A549 (cell line): ENCODE measurements at regions not wholly inside any gene's neighbourhood (a gene's known extent, or its start where the extent isn't known, plus 50 kb on each side); places are given as distances from the start of the nearest gene placed in this dataset.
"Not testable (repeated sequence)": the region's sequence is repeated elsewhere in the genome, so short reads cannot be mapped to it uniquely, and the experiment has no call there.

ENCODE experiments used
- ATAC-seq, 2 experiments: fragments of 200-7000 bp in 1 of 2; fragments of >200 bp in 1 of 2; cut with Nextera tagmentation in 1 of 2; cut with Tn5 transposase in 1 of 2; 3 replicates each; pipeline versions ENCODE4 v1.8.0 to v1.9.1; 2018 to 2020; ENCODE audit warnings: mild to moderate bottlenecking in 1 of 2, moderate library complexity in 1 of 2
- CTCF ChIA-PET: fragments of 300-600 bp; sonication (Branson Sonifier 250); formaldehyde crosslinking; extraction: SDS; loops from one replicate; lab custom pipeline; 2021; ENCODE audit warnings: antibody characterized with exemption, inconsistent platforms; lab: Yijun Ruan, JAX
- POLR2A ChIA-PET: fragments of 350-600 bp; formaldehyde crosslinking; extraction: SDS; loops from one replicate; lab custom pipeline; 2021; ENCODE audit warnings: antibody characterized with exemption, inconsistent platforms; lab: Yijun Ruan, JAX
- DNase-seq, 2 experiments: peaks; one replicate each; pipeline versions ENCODE4 v3.0.0 to v3.0.0-alpha.2; 2011 to 2016; ENCODE audit warnings: low read depth in 1 of 2, low spot score in 1 of 2
- FAIRE-seq: peaks from 2 replicates; lab custom pipeline; 2011; peaks lifted over from hg19 to GRCh38; lab: Jason Lieb, UNC
- H3K27ac ChIP-seq, 2 experiments: fragments of >200 bp; sonication (Bioruptor Twin); formaldehyde crosslinking; 3 replicates each; pipeline ENCODE4 v1.5.1; 2016 to 2017
- H3K4me1 ChIP-seq: fragments of >200 bp; sonication (Bioruptor Twin); formaldehyde crosslinking; 3 replicates; pipeline ENCODE4 v1.6.1; 2016
- H3K4me2 ChIP-seq: fragments of >200 bp; sonication (Bioruptor Twin); formaldehyde crosslinking; 3 replicates; pipeline ENCODE4 v1.6.1; 2016
- H3K4me3 ChIP-seq: fragments of >200 bp; sonication (Bioruptor Twin); formaldehyde crosslinking; 3 replicates; pipeline ENCODE4 v1.5.1; 2016
- H3K9me3 ChIP-seq: fragments of >200 bp; sonication (Bioruptor Twin); formaldehyde crosslinking; 3 replicates; pipeline ENCODE4 v1.6.1; 2016
- ATOH8 ChIP-seq: fragments of 250-450 bp; sonication (Bioruptor Pico); IDR thresholded peaks from 2 replicates; pipeline ENCODE4 v1.5.0; 2020; ENCODE audit warnings: low read depth, mild to moderate bottlenecking, moderate library complexity
- BCL3 ChIP-seq: fragments of >200 bp; sonication (Bioruptor Twin); formaldehyde crosslinking; IDR thresholded peaks from 3 replicates; pipeline ENCODE4 v1.6.1; 2016
- BHLHE40 ChIP-seq: IDR thresholded peaks from 2 replicates; pipeline ENCODE4 v1.6.1; 2012; ENCODE audit warnings: low read depth, low read length, inconsistent platforms
- CBX2 ChIP-seq: fragments of 200-600 bp; sonication (generic); IDR thresholded peaks from 2 replicates; pipeline ENCODE4 v1.6.1; 2016; ENCODE audit warnings: low read depth, mild to moderate bottlenecking, borderline replicate concordance
- CEBPB ChIP-seq, 2 experiments: fragments of >200 bp in 1 of 2; sonication (Bioruptor Twin) in 1 of 2; formaldehyde crosslinking in 1 of 2; IDR thresholded peaks; 2 replicates each; pipeline ENCODE4 v1.6.1; 2012 to 2016
- CHD2 ChIP-seq: fragments of 150-350 bp; IDR thresholded peaks from 2 replicates; pipeline ENCODE4 v1.6.1; 2014; ENCODE audit warnings: low read length; ENCODE audit not compliant: partially characterized antibody
- CHD4 ChIP-seq: fragments of 200-600 bp; sonication (generic); IDR thresholded peaks from 2 replicates; pipeline ENCODE4 v1.6.1; 2016; ENCODE audit warnings: antibody characterized with exemption, mild to moderate bottlenecking, borderline replicate concordance
- EHF ChIP-seq: fragments of 250-450 bp; sonication (Bioruptor Pico); IDR thresholded peaks from 2 replicates; pipeline ENCODE4 v1.5.0; 2020; ENCODE audit warnings: mild to moderate bottlenecking
- EHMT2 ChIP-seq: fragments of 200-600 bp; sonication (generic); IDR thresholded peaks from 2 replicates; pipeline ENCODE4 v1.6.1; 2016; ENCODE audit warnings: antibody characterized with exemption, low read depth, mild to moderate bottlenecking, moderate library complexity
- FOXS1 ChIP-seq: fragments of 250-450 bp; sonication (Bioruptor Pico); IDR thresholded peaks from 2 replicates; pipeline ENCODE4 v1.5.0; 2020; ENCODE audit warnings: mild to moderate bottlenecking, moderate library complexity
- HES2 ChIP-seq: fragments of >200 bp; sonication (Bioruptor Twin); formaldehyde crosslinking; IDR thresholded peaks from 2 replicates; pipeline ENCODE4 v1.6.1; 2016
- HOXB5 ChIP-seq: fragments of 250-450 bp; sonication (Bioruptor Pico); IDR thresholded peaks from 2 replicates; pipeline ENCODE4 v1.5.0; 2020; ENCODE audit warnings: mild to moderate bottlenecking, moderate library complexity
- JUN ChIP-seq, 2 experiments: fragments of >200 bp; sonication (Bioruptor Twin); formaldehyde crosslinking; IDR thresholded peaks; 2 replicates in 1 of 2; 3 replicates in 1 of 2; pipeline ENCODE4 v1.6.1; 2016 to 2017
- MAFK ChIP-seq: fragments of 450-650 bp; IDR thresholded peaks from 2 replicates; pipeline ENCODE4 v1.6.1; 2014; ENCODE audit not compliant: partially characterized antibody
- NR3C1 ChIP-seq: fragments of >200 bp; sonication (Bioruptor Twin); formaldehyde crosslinking; IDR thresholded peaks from 3 replicates; pipeline ENCODE4 v1.6.1; 2017
- PBX3 ChIP-seq: IDR thresholded peaks from 2 replicates; pipeline ENCODE4 v1.6.1; 2012
- PHF8 ChIP-seq: fragments of 200-600 bp; sonication (generic); IDR thresholded peaks from 2 replicates; pipeline ENCODE4 v1.6.1; 2016; ENCODE audit warnings: low read depth, mild to moderate bottlenecking, antibody characterized with exemption, moderate library complexity, borderline replicate concordance
- RAD21 ChIP-seq, 2 experiments: fragments of >200 bp in 1 of 2; sonication (Bioruptor Twin) in 1 of 2; formaldehyde crosslinking in 1 of 2; IDR thresholded peaks in 1 of 2; conservative IDR thresholded peaks in 1 of 2; 2 replicates in 1 of 2; 3 replicates in 1 of 2; pipeline ENCODE4 v1.6.1; 2012 to 2018; ENCODE audit warnings: inconsistent platforms in 1 of 2
- RCOR1 ChIP-seq: fragments of 150-350 bp; IDR thresholded peaks from 2 replicates; pipeline ENCODE4 v1.6.1; 2014; ENCODE audit warnings: antibody characterized with exemption, low read length, low read depth
- TFCP2L1 ChIP-seq: fragments of 250-450 bp; sonication (Bioruptor Pico); IDR thresholded peaks from 2 replicates; pipeline ENCODE4 v1.5.0; 2021; ENCODE audit warnings: mild to moderate bottlenecking
- WGBS: methylation state at CpG from one replicate; pipeline ENCODE4 v1.1.6; 2017; ENCODE audit errors: missing lambda C conversion rate; 5-methylcytosine and 5-hydroxymethylcytosine counted together

DNA sequence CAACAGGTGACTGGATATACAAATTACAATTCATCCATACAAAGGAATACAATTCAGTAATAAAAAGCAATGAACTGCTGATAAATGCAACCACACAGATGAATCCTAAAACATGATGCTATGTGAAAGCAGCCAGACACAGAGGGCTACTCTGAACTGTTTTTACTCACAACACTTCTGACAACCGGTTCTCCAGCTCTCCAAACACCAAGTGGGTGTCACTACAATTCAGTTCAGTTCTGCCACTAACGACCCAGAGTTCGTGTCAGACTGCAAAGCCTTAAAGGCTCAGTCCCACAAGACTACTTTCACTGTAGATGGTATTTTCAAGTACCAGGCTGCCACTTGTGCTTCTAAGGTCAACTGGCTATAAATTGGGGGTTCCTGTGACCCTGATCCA lies 119.4 kb downstream of the SLC16A1 start:
- ATAC-seq (no peak), DNase-seq (no peak), FAIRE-seq (no peak)
- no peak overlapping the region for H3K4me2 ChIP-seq
- H3K9me3 ChIP-seq, result no peaks in the 10 kb centered on the region
- no peaks in the 10 kb centered on the region; the same call in 2 of the 3 replicates for H3K4me1 ChIP-seq
- CTCF ChIA-PET, result interaction anchor here (0.6 to 1.4 kb wide), 2 partner anchors 27 to 34 kb away, joined by 3 to 5 read pairs; no protein-coding TSS in a partner anchor
- POLR2A ChIA-PET, result no interaction called here
- WGBS, result 28% methylated on average over 3 of the region's 3 CpGs
- TF ChIP-seq CBX2 (no peak), PHF8 (no peak), HES2 (no peak), MAFK (no peak), HOXB5 (CRISPR knock-in tag) (no peak), CHD2 (no peak), BHLHE40 (no peak)
- no peak overlapping the region for H3K27ac ChIP-seq
- H3K4me3 ChIP-seq, result no peak overlapping the region

GRCh38 chr1:112833806-112834205 lies 118.7 kb upstream of the PPM1J start:
- DNase-seq (no peak), ATAC-seq (no peak), FAIRE-seq (no peak)
- Histone ChIP-seq H3K4me1 (no peaks in the 10 kb centered on the region), H3K27ac (no peak overlapping the region), H3K9me3 (no peaks in the 10 kb centered on the region), H3K4me2 (no peak overlapping the region), H3K4me3 (no peak overlapping the region)
- 54% methylated on average over 2 of the region's 2 CpGs for WGBS
- TF ChIP-seq FOXS1 (CRISPR knock-in tag) (no peak), TFCP2L1 (CRISPR knock-in tag) (no peak), BCL3 (no peak), EHMT2 (no peak), PBX3 (no peak), JUN (IDR thresholded peaks at IDR 0.05) (no peak), ATOH8 (CRISPR knock-in tag) (no peak), EHF (CRISPR knock-in tag) (no peak), RAD21 (conservative IDR thresholded peaks at IDR 0.05 in 1 of 2, IDR thresholded peaks at IDR 0.05 in 1 of 2) (no peak), NR3C1 (no peak), CEBPB (IDR thresholded peaks at IDR 0.05) (no peak), RCOR1 (no peak), CHD4 (no peak)
- POLR2A ChIA-PET, result no interaction called here
- CTCF ChIA-PET, result interaction anchor here (1.0 to 1.5 kb wide), 2 partner anchors 118 to 239 kb away, joined by 3 read pairs; partner anchors contain the start of gene LRIG2

DNA sequence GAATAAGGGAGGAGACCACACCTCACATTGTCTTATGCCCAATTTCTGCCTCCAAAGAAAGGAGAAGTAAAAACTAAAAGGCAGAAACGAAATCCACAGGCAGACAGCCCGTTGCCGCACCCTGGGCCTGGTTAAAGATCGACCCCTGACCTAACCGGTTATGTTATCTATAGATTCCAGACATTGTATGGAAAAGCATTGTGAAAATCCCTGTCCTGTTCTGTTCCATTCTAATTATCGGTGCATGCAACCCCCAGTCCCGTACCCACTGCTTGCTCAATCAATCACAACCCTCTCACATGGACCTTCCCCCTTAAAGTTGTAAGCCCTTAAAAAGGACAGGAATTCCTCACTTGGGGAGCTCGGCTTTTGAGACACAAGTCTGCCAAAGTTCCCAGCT lies 117.1 kb upstream of the PPM1J start:
- POLR2A ChIA-PET, FAIRE-seq, H3K4me2 ChIP-seq, H3K4me1 ChIP-seq, H3K4me3 ChIP-seq, H3K27ac ChIP-seq, H3K9me3 ChIP-seq, CTCF ChIA-PET, DNase-seq, ATAC-seq: not testable (repeated sequence)
- 53% methylated on average over 8 of the region's 8 CpGs for WGBS

- WGBS, result 84% methylated on average over 3 of the region's 3 CpGs
- ATAC-seq, H3K27ac ChIP-seq, H3K9me3 ChIP-seq, DNase-seq, FAIRE-seq, H3K4me1 ChIP-seq, POLR2A ChIA-PET, H3K4me2 ChIP-seq, H3K4me3 ChIP-seq, CTCF ChIA-PET: not testable (repeated sequence)
Measured at GRCh38 chr1:112829691-112830090, 114.6 kb upstream of the PPM1J start.
